ENCODE measurements at regions not wholly inside any gene's neighbourhood (a gene's known extent, or its start where the extent isn't known, plus 50 kb on each side); places are given as distances from the start of the nearest gene placed in this dataset.

- no peaks in the 10 kb centered on the region for H3K36me3 ChIP-seq (ENCODE audit: control insufficient read depth in 4 of 4, insufficient read depth in 4 of 4, low read length in 4 of 4)
- WGBS, 2 donors: 70 to 71% methylated on average over 5 of the region's 5 CpGs
- H3K4me3 ChIP-seq: no peak overlapping the region
- no peak overlapping the region for H3K9ac ChIP-seq (ENCODE audit: insufficient read depth in 1 of 2, low read length in 2 of 2)
- H3K9me3 ChIP-seq (ENCODE audit: control insufficient read depth in 4 of 4, insufficient read depth in 3 of 4, low read length in 3 of 4): peaks cover 0 to 2% (median 0%) of the 10 kb centered on the region in 4 donors
- no peaks in the 10 kb centered on the region for H3K27me3 ChIP-seq (ENCODE audit: control insufficient read depth in 3 of 3, insufficient read depth in 3 of 3, low read length in 2 of 3)
- no peak overlapping the region for H3K27ac ChIP-seq (ENCODE audit: low read depth in 1 of 2, low read length in 1 of 2)
- no peak for ATAC-seq (ENCODE audit: insufficient read depth, low FRiP score)
- H3K4me1 ChIP-seq (ENCODE audit: control insufficient read depth in 5 of 5, insufficient read depth in 5 of 5, low read length in 5 of 5): peaks cover 0 to 3% (median 0%) of the 10 kb centered on the region in 5 donors
- DNase-seq: no peak
- TF ChIP-seq, protein P1, sequence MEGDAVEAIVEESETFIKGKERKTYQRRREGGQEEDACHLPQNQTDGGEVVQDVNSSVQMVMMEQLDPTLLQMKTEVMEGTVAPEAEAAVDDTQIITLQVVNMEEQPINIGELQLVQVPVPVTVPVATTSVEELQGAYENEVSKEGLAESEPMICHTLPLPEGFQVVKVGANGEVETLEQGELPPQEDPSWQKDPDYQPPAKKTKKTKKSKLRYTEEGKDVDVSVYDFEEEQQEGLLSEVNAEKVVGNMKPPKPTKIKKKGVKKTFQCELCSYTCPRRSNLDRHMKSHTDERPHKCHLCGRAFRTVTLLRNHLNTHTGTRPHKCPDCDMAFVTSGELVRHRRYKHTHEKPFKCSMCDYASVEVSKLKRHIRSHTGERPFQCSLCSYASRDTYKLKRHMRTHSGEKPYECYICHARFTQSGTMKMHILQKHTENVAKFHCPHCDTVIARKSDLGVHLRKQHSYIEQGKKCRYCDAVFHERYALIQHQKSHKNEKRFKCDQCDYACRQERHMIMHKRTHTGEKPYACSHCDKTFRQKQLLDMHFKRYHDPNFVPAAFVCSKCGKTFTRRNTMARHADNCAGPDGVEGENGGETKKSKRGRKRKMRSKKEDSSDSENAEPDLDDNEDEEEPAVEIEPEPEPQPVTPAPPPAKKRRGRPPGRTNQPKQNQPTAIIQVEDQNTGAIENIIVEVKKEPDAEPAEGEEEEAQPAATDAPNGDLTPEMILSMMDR (IDR thresholded peaks at IDR 0.05; ENCODE audit: control extremely low read depth, extremely low read depth): no peak
Measured at GRCh38 chr2:173819852-173820251, 145.3 kb downstream of the SP3 start.

- H3K36me3 ChIP-seq (ENCODE audit: control insufficient read depth in 4 of 4, insufficient read depth in 4 of 4, low read length in 4 of 4): no peaks in the 10 kb centered on the region
- no peak for ATAC-seq (ENCODE audit: insufficient read depth, low FRiP score)
- H3K4me1 ChIP-seq (ENCODE audit: control insufficient read depth in 5 of 5, insufficient read depth in 5 of 5, low read length in 5 of 5): peaks cover 0 to 3% (median 0%) of the 10 kb centered on the region in 5 donors
- no peak overlapping the region for H3K27ac ChIP-seq (ENCODE audit: low read depth in 1 of 2, low read length in 1 of 2)
- WGBS, 2 donors: 91 to 96% methylated on average over 9 of the region's 9 CpGs
- no peak overlapping the region for H3K9ac ChIP-seq (ENCODE audit: insufficient read depth in 1 of 2, low read length in 2 of 2)
- peaks cover 0 to 1% (median 0%) of the 10 kb centered on the region in 4 donors for H3K9me3 ChIP-seq (ENCODE audit: control insufficient read depth in 4 of 4, insufficient read depth in 3 of 4, low read length in 3 of 4)
- TF ChIP-seq, protein P1 (IDR thresholded peaks at IDR 0.05; ENCODE audit: control extremely low read depth, extremely low read depth): no peak
- H3K27me3 ChIP-seq (ENCODE audit: control insufficient read depth in 3 of 3, insufficient read depth in 3 of 3, low read length in 2 of 3): no peaks in the 10 kb centered on the region
- no peak overlapping the region for H3K4me3 ChIP-seq
- DNase-seq: no peak
Measured at GRCh38 chr2:173821451-173821850, 143.7 kb downstream of the SP3 start.

DNA sequence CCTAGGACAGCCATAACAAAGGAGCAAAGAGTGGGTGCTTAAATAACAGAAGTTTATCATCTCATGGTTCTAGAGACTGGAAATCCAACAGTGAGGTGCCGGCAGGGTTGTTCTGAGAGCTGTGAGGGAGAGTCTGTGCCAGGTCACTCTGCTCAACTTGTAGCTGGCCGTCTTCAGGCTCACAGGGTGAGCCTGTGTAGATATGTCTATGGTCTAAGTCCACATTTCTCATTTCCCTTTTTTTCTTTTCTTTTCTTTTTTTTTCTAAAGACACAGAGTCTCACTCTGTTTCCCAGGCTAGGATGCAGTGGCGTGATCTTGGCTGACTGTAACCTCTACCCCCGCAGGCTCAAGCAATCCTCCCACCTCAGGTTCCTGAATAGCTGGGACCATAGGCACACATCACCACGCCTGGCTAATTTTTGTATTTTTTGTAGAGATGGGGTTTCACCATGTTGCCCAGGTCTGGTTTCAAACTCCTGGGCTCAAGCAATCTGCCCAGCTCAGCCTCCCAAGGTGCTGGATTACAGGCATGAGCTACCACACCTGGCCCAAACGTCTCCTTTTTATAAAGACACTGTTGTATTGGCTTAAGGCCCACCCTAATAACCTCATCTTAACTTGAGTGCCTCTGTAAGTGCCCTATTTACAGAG is 142.2 kb downstream of the SP3 start:
- Histone ChIP-seq H3K4me1 (ENCODE audit: control insufficient read depth in 5 of 5, insufficient read depth in 5 of 5, low read length in 5 of 5) (peaks cover 0 to 3% (median 0%) of the 10 kb centered on the region in 5 donors), H3K36me3 (ENCODE audit: control insufficient read depth in 4 of 4, insufficient read depth in 4 of 4, low read length in 4 of 4) (no peaks in the 10 kb centered on the region), H3K9me3 (ENCODE audit: control insufficient read depth in 4 of 4, insufficient read depth in 3 of 4, low read length in 3 of 4) (no peaks in the 10 kb centered on the region), H3K4me3 (no peak overlapping the region), H3K27ac (ENCODE audit: low read depth in 1 of 2, low read length in 1 of 2) (no peak overlapping the region), H3K9ac (ENCODE audit: insufficient read depth in 1 of 2, low read length in 2 of 2) (no peak overlapping the region), H3K27me3 (ENCODE audit: control insufficient read depth in 3 of 3, insufficient read depth in 3 of 3, low read length in 2 of 3) (no peaks in the 10 kb centered on the region)
- 81 to 95% methylated on average over 6 of the region's 6 CpGs for WGBS, 2 donors
- TF ChIP-seq, protein P1 (IDR thresholded peaks at IDR 0.05; ENCODE audit: control extremely low read depth, extremely low read depth): no peak
- ATAC-seq (ENCODE audit: insufficient read depth, low FRiP score): no peak
- no peak for DNase-seq

- 65 to 90% methylated on average over 4 of the region's 4 CpGs for WGBS, 2 donors
- no peak overlapping the region for H3K9ac ChIP-seq (ENCODE audit: insufficient read depth in 1 of 2, low read length in 2 of 2)
- no peaks in the 10 kb centered on the region for H3K9me3 ChIP-seq (ENCODE audit: control insufficient read depth in 4 of 4, insufficient read depth in 3 of 4, low read length in 3 of 4)
- TF ChIP-seq, protein P1 (IDR thresholded peaks at IDR 0.05; ENCODE audit: control extremely low read depth, extremely low read depth): no peak
- H3K27ac ChIP-seq (ENCODE audit: low read depth in 1 of 2, low read length in 1 of 2): no peak overlapping the region
- H3K36me3 ChIP-seq (ENCODE audit: control insufficient read depth in 4 of 4, insufficient read depth in 4 of 4, low read length in 4 of 4): no peaks in the 10 kb centered on the region
- H3K4me1 ChIP-seq (ENCODE audit: control insufficient read depth in 5 of 5, insufficient read depth in 5 of 5, low read length in 5 of 5): peaks cover 0 to 4% (median 0%) of the 10 kb centered on the region in 5 donors
- ATAC-seq (ENCODE audit: insufficient read depth, low FRiP score) (no peak), DNase-seq (no peak)
- no peak overlapping the region for H3K4me3 ChIP-seq
- no peaks in the 10 kb centered on the region for H3K27me3 ChIP-seq (ENCODE audit: control insufficient read depth in 3 of 3, insufficient read depth in 3 of 3, low read length in 2 of 3)
Measured at GRCh38 chr2:173823543-173823939, 141.6 kb downstream of the SP3 start.

All from lung (tissue), 11 donors.